ENCODE measurements at regions not wholly inside any gene's neighbourhood (a gene's known extent, or its start where the extent isn't known, plus 50 kb on each side); places are given as distances from the start of the nearest gene placed in this dataset.

- TF ChIP-seq ELF4 (IDR thresholded peaks at IDR 0.05), result no peak
- no peak for TF ChIP-seq SP1 (IDR thresholded peaks at IDR 0.05)
- no peak for TF ChIP-seq SUZ12 (IDR thresholded peaks at IDR 0.05)
- TF ChIP-seq FOXK2 (IDR thresholded peaks at IDR 0.05), result no peak
- TF ChIP-seq CTBP1 (IDR thresholded peaks at IDR 0.05; ENCODE audit: borderline replicate concordance), result no peak
- TF ChIP-seq LEF1 (IDR thresholded peaks at IDR 0.05; ENCODE audit: borderline replicate concordance), result no peak
Observed at GRCh38 chr1:221291113-221291512, 411.9 kb downstream of the HLX start.

All from HEK293T (cell line).